Skeletal muscle satellite cell (primary cell): ENCODE measurements at regions not wholly inside any gene's neighbourhood (a gene's known extent, or its start where the extent isn't known, plus 50 kb on each side); places are given as distances from the start of the nearest gene placed in this dataset.

Experiments
- H3K27me3 ChIP-seq: 2 replicates; pipeline ENCODE4 v1.7.0; 2013; ENCODE audit warnings: low read length; ENCODE audit not compliant: control insufficient read depth, insufficient read depth
- H3K36me3 ChIP-seq: 2 replicates; pipeline ENCODE4 v1.7.0; 2013; ENCODE audit warnings: mild to moderate bottlenecking, control low read depth, low read length; ENCODE audit not compliant: insufficient read depth
- H3K4me1 ChIP-seq: 2 replicates; pipeline ENCODE4 v1.7.0; 2013; ENCODE audit warnings: low read length; ENCODE audit not compliant: control insufficient read depth, insufficient read depth
- H3K4me2 ChIP-seq: 2 replicates; pipeline ENCODE4 v1.7.0; 2013; ENCODE audit warnings: mild to moderate bottlenecking, low read length
- H3K4me3 ChIP-seq: 2 replicates; pipeline ENCODE4 v1.7.0; 2013; ENCODE audit warnings: low read length
- H3K9ac ChIP-seq: 2 replicates; pipeline ENCODE4 v1.7.0; 2013; ENCODE audit warnings: mild to moderate bottlenecking, low read depth, low read length, moderate library complexity
- H3K9me3 ChIP-seq: replicated peaks from 2 replicates; pipeline ENCODE4 v1.7.0; 2013; ENCODE audit warnings: mild to moderate bottlenecking, control low read depth, low read length

GRCh38 chr3:482479-482878, 285.9 kb downstream of the CHL1 start:
- peaks cover 3% of the 10 kb centered on the region for H3K9me3 ChIP-seq
- no peaks in the 10 kb centered on the region for H3K36me3 ChIP-seq
- H3K4me3 ChIP-seq, result no peak overlapping the region
- H3K4me2 ChIP-seq, result no peak overlapping the region
- H3K4me1 ChIP-seq, result no peaks in the 10 kb centered on the region
- H3K9ac ChIP-seq, result no peak overlapping the region
- H3K27me3 ChIP-seq, result no peaks in the 10 kb centered on the region

- Histone ChIP-seq H3K9ac (no peak overlapping the region), H3K4me1 (no peaks in the 10 kb centered on the region)
Observed at GRCh38 chr3:484341-484740, 287.8 kb downstream of the CHL1 start.

GRCh38 chr3:487614-488013, 291.1 kb downstream of the CHL1 start:
- no peaks in the 10 kb centered on the region for H3K27me3 ChIP-seq
- no peaks in the 10 kb centered on the region for H3K9me3 ChIP-seq
- no peaks in the 10 kb centered on the region for H3K4me1 ChIP-seq
- H3K36me3 ChIP-seq, result no peaks in the 10 kb centered on the region
- H3K4me2 ChIP-seq, result no peak overlapping the region
- no peak overlapping the region for H3K4me3 ChIP-seq
- no peak overlapping the region for H3K9ac ChIP-seq

More at GRCh38 chr3:484341-484740, 287.8 kb downstream of the CHL1 start:
- Histone ChIP-seq H3K36me3 (no peaks in the 10 kb centered on the region), H3K4me2 (no peak overlapping the region), H3K9me3 (no peaks in the 10 kb centered on the region), H3K27me3 (no peaks in the 10 kb centered on the region), H3K4me3 (no peak overlapping the region)

- H3K4me1 ChIP-seq, result no peaks in the 10 kb centered on the region
- H3K4me3 ChIP-seq, result no peak overlapping the region
- no peaks in the 10 kb centered on the region for H3K9me3 ChIP-seq
- no peaks in the 10 kb centered on the region for H3K27me3 ChIP-seq
- H3K9ac ChIP-seq, result no peak overlapping the region
- H3K4me2 ChIP-seq, result no peak overlapping the region
- H3K36me3 ChIP-seq, result no peaks in the 10 kb centered on the region
Observed at GRCh38 chr3:492586-493316, 296.2 kb downstream of the CHL1 start.

GRCh38 chr3:494190-494589, 297.6 kb downstream of the CHL1 start:
- H3K4me3 ChIP-seq, result no peak overlapping the region
- H3K4me2 ChIP-seq, result no peak overlapping the region
- H3K9ac ChIP-seq, result no peak overlapping the region
- H3K9me3 ChIP-seq, result no peaks in the 10 kb centered on the region
- H3K36me3 ChIP-seq, result no peaks in the 10 kb centered on the region
- no peaks in the 10 kb centered on the region for H3K4me1 ChIP-seq
- H3K27me3 ChIP-seq, result no peaks in the 10 kb centered on the region

GRCh38 chr3:498487-498886, 301.9 kb downstream of the CHL1 start:
- Histone ChIP-seq H3K9ac (no peak overlapping the region), H3K4me3 (no peak overlapping the region), H3K4me2 (no peak overlapping the region), H3K9me3 (no peaks in the 10 kb centered on the region), H3K27me3 (no peaks in the 10 kb centered on the region), H3K4me1 (no peaks in the 10 kb centered on the region), H3K36me3 (no peaks in the 10 kb centered on the region)

GRCh38 chr3:499001-499761, 302.6 kb downstream of the CHL1 start:
- Histone ChIP-seq H3K4me1 (no peaks in the 10 kb centered on the region), H3K4me3 (no peak overlapping the region), H3K27me3 (no peaks in the 10 kb centered on the region), H3K4me2 (no peak overlapping the region), H3K9me3 (no peaks in the 10 kb centered on the region), H3K36me3 (no peaks in the 10 kb centered on the region), H3K9ac (no peak overlapping the region)

GRCh38 chr3:502486-502885, 305.9 kb downstream of the CHL1 start:
- no peak overlapping the region for H3K4me3 ChIP-seq
- no peaks in the 10 kb centered on the region for H3K27me3 ChIP-seq
- no peaks in the 10 kb centered on the region for H3K9me3 ChIP-seq
- no peak overlapping the region for H3K9ac ChIP-seq
- H3K4me1 ChIP-seq, result no peaks in the 10 kb centered on the region
- H3K36me3 ChIP-seq, result no peaks in the 10 kb centered on the region
- no peak overlapping the region for H3K4me2 ChIP-seq

- H3K9me3 ChIP-seq, result no peaks in the 10 kb centered on the region
- no peaks in the 10 kb centered on the region for H3K36me3 ChIP-seq
- H3K4me3 ChIP-seq, result no peak overlapping the region
- no peak overlapping the region for H3K4me2 ChIP-seq
- H3K27me3 ChIP-seq, result no peaks in the 10 kb centered on the region
- H3K4me1 ChIP-seq, result no peaks in the 10 kb centered on the region
- no peak overlapping the region for H3K9ac ChIP-seq
Observed at GRCh38 chr3:513301-513700, 316.7 kb downstream of the CHL1 start.

- no peak overlapping the region for H3K4me3 ChIP-seq
- H3K4me2 ChIP-seq, result no peak overlapping the region
- H3K4me1 ChIP-seq, result no peaks in the 10 kb centered on the region
Observed at GRCh38 chr3:514192-514591, 317.6 kb downstream of the CHL1 start.

GRCh38 chr3:519026-519425, 322.5 kb downstream of the CHL1 start:
- H3K27me3 ChIP-seq, result no peaks in the 10 kb centered on the region
- H3K36me3 ChIP-seq, result no peaks in the 10 kb centered on the region
- no peak overlapping the region for H3K4me3 ChIP-seq
- no peaks in the 10 kb centered on the region for H3K4me1 ChIP-seq
- H3K4me2 ChIP-seq, result no peak overlapping the region
- H3K9me3 ChIP-seq, result peaks cover 3% of the 10 kb centered on the region
- no peak overlapping the region for H3K9ac ChIP-seq

More at GRCh38 chr3:514192-514591, 317.6 kb downstream of the CHL1 start:
- H3K9me3 ChIP-seq, result no peaks in the 10 kb centered on the region
- no peak overlapping the region for H3K9ac ChIP-seq
- no peaks in the 10 kb centered on the region for H3K36me3 ChIP-seq
- no peaks in the 10 kb centered on the region for H3K27me3 ChIP-seq

GRCh38 chr3:522888-523287, 326.3 kb downstream of the CHL1 start:
- Histone ChIP-seq H3K4me1 (no peaks in the 10 kb centered on the region), H3K4me3 (no peak overlapping the region), H3K9me3 (peaks cover 3% of the 10 kb centered on the region), H3K4me2 (no peak overlapping the region), H3K27me3 (no peaks in the 10 kb centered on the region), H3K36me3 (no peaks in the 10 kb centered on the region), H3K9ac (no peak overlapping the region)
